Nephron progenitor cell (in vitro differentiated cells): ENCODE measurements at regions not wholly inside any gene's neighbourhood (a gene's known extent, or its start where the extent isn't known, plus 50 kb on each side); places are given as distances from the start of the nearest gene placed in this dataset.
"Not testable (repeated sequence)": the region's sequence is repeated elsewhere in the genome, so short reads cannot be mapped to it uniquely, and the experiment has no call there.

Source experiments
- DNase-seq: peaks from one replicate; pipeline ENCODE4 v3.0.0; 2021
- H3K27ac Mint-ChIP-seq: 2 replicates; pipeline ENCODE4 v1.8.0; 2021; ENCODE audit warnings: mild to moderate bottlenecking, moderate library complexity, mixed read lengths
- H3K27me3 Mint-ChIP-seq: 2 replicates; pipeline ENCODE4 v1.8.0; 2021; ENCODE audit warnings: mild to moderate bottlenecking, low read depth, mixed read lengths; ENCODE audit not compliant: poor library complexity
- H3K36me3 Mint-ChIP-seq: 2 replicates; pipeline ENCODE4 v1.8.0; 2021; ENCODE audit warnings: low read depth, mixed read lengths
- H3K4me1 Mint-ChIP-seq: 2 replicates; pipeline ENCODE4 v1.8.0; 2021; ENCODE audit warnings: mixed read lengths
- H3K4me3 Mint-ChIP-seq: 2 replicates; pipeline ENCODE4 v1.8.0; 2021; ENCODE audit warnings: mild to moderate bottlenecking, moderate library complexity, mixed read lengths
- H3K9me3 Mint-ChIP-seq: 2 replicates; pipeline ENCODE4 v1.8.0; 2021; ENCODE audit warnings: mild to moderate bottlenecking, moderate library complexity, mixed read lengths
- CTCF ChIP-seq: fragments of 200-600 bp; sonication (generic); IDR thresholded peaks from 2 replicates; pipeline ENCODE4 v1.5.0; 2021; ENCODE audit warnings: antibody characterized with exemption

GRCh38 chr5:155655569-155655968, 642.0 kb downstream of the KIF4B start:
- DNase-seq = no peak
- Mint-ChIP-seq H3K4me3 (no peak overlapping the region), H3K36me3 (no peaks in the 10 kb centered on the region), H3K27ac (no peak overlapping the region), H3K9me3 (no peaks in the 10 kb centered on the region), H3K4me1 (no peaks in the 10 kb centered on the region), H3K27me3 (peaks cover 1% of the 10 kb centered on the region)
- no peak for TF ChIP-seq CTCF

- Mint-ChIP-seq H3K27ac (no peak overlapping the region), H3K36me3 (no peaks in the 10 kb centered on the region), H3K27me3 (peaks cover 23% of the 10 kb centered on the region), H3K4me1 (peaks cover 8% of the 10 kb centered on the region), H3K4me3 (no peak overlapping the region), H3K9me3 (no peaks in the 10 kb centered on the region)
- no peak for TF ChIP-seq CTCF
- no peak for DNase-seq
Observed at GRCh38 chr5:155661859-155662258, 648.3 kb downstream of the KIF4B start.

- no peaks in the 10 kb centered on the region for H3K36me3 Mint-ChIP-seq
- peaks cover 8% of the 10 kb centered on the region for H3K4me1 Mint-ChIP-seq
- peak; percentile 11 for DNase-seq
- no peak overlapping the region for H3K4me3 Mint-ChIP-seq
- no peaks in the 10 kb centered on the region for H3K9me3 Mint-ChIP-seq
- peaks cover 29% of the 10 kb centered on the region for H3K27me3 Mint-ChIP-seq
- H3K27ac Mint-ChIP-seq = no peak overlapping the region
- no peak for TF ChIP-seq CTCF
Observed at GRCh38 chr5:155665361-155665760, 651.8 kb downstream of the KIF4B start.

GRCh38 chr5:155672001-155672400, 655.0 kb upstream of the SGCD start:
- H3K4me3 Mint-ChIP-seq, H3K27ac Mint-ChIP-seq, H3K4me1 Mint-ChIP-seq, H3K36me3 Mint-ChIP-seq, DNase-seq: not testable (repeated sequence)
- H3K9me3 Mint-ChIP-seq = peaks cover 26% of the 10 kb centered on the region
- H3K27me3 Mint-ChIP-seq = peaks cover 12% of the 10 kb centered on the region

- Mint-ChIP-seq H3K4me1 (no peaks in the 10 kb centered on the region), H3K9me3 (peaks cover 57% of the 10 kb centered on the region), H3K27ac (no peak overlapping the region), H3K4me3 (no peak overlapping the region), H3K36me3 (no peaks in the 10 kb centered on the region), H3K27me3 (peaks cover 6% of the 10 kb centered on the region)
- TF ChIP-seq CTCF = no peak
- DNase-seq = no peak
Observed at GRCh38 chr5:155676967-155677366, 650.0 kb upstream of the SGCD start.

- Mint-ChIP-seq H3K4me3 (no peak overlapping the region), H3K27me3 (peaks cover 6% of the 10 kb centered on the region), H3K9me3 (peaks cover 69% of the 10 kb centered on the region), H3K4me1 (no peaks in the 10 kb centered on the region), H3K27ac (no peak overlapping the region), H3K36me3 (no peaks in the 10 kb centered on the region)
- no peak for TF ChIP-seq CTCF
- no peak for DNase-seq
Observed at GRCh38 chr5:155678371-155678770, 648.6 kb upstream of the SGCD start.

- peaks cover 70% of the 10 kb centered on the region for H3K9me3 Mint-ChIP-seq
- H3K4me1 Mint-ChIP-seq = peaks cover 6% of the 10 kb centered on the region
- TF ChIP-seq CTCF = no peak
- DNase-seq = no peak
- H3K36me3 Mint-ChIP-seq = no peaks in the 10 kb centered on the region
- no peak overlapping the region for H3K27ac Mint-ChIP-seq
- peaks cover 6% of the 10 kb centered on the region for H3K27me3 Mint-ChIP-seq
- no peak overlapping the region for H3K4me3 Mint-ChIP-seq
Observed at GRCh38 chr5:155679530-155679929, 647.4 kb upstream of the SGCD start.
